GM21619 (cell line): ENCODE measurements at regions not wholly inside any gene's neighbourhood (a gene's known extent, or its start where the extent isn't known, plus 50 kb on each side); places are given as distances from the start of the nearest gene placed in this dataset.

ENCODE experiments used
- ATAC-seq: cut with Tn5 transposase; IDR thresholded peaks from one replicate; pipeline ENCODE4 v1.9.1; 2021; ENCODE audit not compliant: unreplicated experiment

DNA sequence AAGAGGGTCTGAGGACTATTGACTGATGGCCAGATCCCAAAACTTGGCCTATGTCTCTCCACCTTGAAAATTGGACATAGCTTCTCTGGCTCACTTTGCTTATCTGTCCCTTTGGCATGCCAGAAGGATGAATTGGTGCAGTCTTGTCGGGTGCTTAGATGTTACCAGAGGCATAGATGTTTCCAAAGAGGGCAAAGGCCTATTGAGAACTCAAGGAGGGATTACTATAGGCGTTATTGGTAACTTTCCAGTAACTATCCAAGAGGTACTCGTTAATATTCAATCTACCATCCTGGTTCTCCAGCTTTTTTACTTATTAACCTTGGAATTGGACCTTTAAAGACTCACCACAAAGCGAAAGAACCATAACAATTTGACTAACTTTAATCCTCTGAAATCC is 368.3 kb upstream of the ESRRG start:
- ATAC-seq = no peak

DNA sequence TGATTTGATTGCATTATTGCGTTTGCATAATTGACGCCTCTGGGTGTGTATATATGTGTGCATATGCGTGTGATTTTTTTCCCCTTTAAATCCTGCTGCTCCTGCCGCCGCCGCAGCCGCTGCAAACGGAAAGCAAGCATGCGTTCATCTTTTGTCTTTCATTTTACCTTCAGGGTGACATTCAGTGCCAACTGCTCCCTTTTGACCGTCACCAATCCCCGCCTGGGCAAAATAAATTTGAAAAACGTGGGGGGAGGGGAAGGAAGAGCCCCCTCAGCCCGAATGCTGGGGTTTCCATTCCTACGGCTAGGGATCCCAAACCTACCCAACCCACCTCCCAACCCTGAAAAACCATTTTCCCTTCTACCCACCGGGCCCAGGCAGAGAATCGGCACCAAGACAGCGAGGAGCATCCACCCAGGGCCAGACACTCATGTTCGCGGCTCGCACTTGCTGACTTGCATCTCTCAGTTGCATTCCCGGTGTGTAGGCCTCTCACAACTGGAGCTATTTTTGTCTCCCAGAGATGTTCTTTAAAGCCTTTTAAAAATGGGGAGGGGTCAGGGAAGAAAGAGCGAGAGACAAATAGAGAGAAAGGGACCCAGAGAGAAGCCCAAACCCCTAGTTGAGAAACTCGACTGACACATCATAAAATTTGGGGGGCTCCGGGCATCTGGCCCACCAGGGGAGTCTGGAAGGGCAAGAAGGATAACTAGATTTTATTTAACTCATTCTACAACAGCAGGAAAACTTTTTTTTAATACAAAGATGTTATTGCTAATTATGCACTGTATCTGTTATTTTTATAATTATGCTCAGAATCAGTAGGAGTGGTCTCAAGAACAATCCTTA is 367.1 kb upstream of the ESRRG start:
- ATAC-seq = no peak

DNA sequence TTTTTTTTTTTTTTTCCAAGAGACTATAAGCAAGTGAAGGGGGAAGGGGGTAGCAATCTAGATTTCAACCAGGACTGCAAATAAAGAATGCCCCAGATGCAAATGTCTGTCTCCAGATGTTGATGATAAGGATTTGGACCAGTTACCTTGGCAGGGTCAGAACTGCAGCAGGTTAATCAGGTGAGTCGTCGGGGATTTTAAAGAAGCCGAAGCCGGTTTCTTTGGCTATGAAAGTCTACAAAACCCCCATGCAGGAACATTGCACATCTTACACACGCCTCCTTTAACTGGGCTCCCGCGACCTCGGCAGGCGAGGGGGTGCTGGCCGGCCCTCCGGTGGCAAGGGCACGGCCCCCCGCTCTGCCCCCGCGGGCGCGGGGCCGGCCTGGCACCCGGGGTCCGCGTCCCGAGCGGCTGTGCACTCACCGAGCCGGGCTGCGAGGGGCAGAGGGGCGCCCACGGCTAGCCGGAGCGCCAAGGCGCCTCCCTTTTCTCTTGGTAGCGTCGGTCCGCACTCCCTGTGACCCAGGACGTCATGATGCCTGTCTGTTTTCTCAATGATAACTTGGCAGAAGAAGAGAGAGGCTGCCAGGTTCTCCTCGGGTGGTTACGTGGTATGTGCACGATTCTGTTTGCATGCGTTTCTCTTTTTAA is 366.3 kb upstream of the ESRRG start:
- ATAC-seq = no peak

DNA sequence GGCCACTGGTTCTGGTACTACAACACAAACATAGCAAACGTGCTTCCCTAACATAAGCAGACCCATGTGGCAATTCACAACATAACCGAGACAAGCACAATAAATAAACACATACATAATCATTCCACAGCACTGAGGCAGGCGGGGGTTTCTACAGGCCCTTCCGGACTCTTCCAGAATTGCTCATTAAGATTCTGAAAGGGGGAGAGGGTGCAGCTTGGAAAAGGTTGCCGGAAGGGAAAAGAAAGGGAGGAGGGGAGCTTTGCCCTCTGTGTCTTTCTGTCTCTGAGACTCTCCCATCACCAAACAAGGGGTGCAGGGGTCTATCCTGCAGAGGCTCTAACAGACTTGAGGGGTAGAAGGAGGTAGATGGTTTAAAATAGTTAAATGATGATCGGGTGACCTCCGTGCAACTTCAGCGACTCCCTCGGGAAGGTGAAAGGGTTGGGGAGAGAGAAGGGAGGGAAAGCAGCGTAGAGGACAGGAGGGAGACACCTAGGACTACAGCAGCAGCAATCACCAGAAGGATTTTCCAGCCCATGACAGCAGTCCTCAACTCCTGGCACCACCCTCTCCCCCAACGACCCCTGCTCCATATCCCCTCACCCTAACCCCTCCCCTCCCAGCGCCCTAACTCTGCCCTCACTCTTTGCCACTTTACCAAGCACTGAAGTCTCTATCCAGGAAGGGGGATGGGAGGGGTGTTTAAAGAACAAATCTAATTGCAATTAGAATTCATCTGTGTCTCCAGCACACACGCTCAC is 365.5 kb upstream of the ESRRG start:
- ATAC-seq = no peak

DNA sequence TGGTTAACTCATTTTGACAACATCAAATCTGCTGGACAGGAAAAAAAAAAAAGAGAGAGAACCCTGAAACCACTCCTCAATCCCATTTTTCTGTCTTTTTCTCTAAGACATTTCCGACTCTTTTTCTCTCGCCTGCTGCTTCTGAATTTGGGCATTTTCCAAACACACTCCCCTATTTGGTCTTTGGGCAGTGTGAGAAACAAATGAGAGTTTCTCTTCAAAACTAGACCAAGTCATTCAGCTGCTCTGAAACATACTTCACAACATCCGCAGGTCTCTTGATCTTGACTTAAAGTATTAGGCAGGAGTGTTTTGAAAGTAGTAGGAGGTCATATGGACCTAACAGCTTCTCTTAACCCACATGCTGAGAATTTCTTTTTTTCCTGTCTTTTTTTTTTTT is 364.8 kb upstream of the ESRRG start:
- ATAC-seq = no peak

DNA sequence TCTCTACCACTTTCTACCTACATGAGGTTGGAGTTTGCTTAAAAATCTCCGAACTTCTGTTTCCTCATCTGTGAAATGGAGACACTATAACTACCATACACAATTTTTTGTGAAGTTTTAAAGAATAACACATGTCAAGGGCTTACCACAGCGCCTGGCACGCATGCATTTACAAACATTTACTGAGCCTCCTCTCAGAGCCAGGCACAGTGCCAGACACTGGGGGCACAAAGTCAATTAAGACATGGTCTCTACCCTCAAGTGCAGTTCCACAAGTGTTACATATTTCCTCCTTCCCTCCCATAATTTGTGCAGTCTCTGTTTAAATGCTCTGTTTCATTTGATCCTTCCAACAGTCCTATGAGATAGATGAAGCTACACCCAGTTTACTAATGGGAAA is 356.4 kb upstream of the ESRRG start:
- ATAC-seq = no peak

DNA sequence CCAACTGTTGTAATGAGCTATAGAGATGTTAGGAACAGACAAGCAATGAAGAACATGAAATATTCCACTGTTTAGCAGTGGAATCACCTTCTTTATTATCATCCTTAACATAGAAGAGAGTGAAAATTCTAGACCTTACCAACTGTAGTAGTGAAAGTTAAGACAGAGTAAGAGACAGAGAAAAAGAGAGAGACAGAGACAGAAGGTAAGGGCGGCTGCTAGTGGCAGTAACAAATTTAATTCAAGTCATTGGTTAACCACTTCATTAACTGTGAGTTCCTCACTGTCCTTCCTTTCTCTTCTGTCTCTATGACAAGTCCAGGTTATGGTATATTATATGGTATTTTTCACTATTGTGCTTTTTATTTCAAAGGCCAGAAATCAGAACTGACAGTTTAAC is 355.7 kb upstream of the ESRRG start:
- ATAC-seq = no peak

DNA sequence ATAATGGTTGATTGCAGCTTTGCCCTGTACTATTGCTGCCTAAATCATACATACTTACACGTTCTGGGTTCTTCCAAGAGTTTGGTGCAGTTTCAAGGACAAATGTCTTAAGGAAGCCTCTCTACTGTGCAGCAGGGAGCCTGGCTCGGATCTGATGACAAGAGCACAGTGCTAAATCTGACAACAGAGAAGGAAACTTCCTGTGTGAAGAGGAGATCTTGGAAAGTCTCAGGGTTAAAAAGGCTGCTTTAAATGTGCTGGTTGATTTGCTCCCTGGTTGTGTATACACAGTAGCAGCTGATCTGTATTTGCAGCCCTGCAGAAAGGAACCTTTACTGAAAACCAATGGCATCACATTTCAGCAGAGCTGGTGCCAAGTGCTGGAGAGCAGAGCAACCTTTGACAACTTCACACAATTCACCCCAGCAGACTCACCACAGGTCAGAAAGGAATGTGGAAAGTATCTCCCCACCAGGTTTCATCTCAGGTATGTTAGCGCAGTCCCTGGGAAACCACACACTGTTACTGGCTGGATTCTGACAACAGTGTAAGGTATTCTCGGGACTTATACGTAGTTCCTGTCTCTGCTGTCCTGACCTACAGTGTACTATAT is 355.0 kb upstream of the ESRRG start:
- ATAC-seq = no peak

DNA sequence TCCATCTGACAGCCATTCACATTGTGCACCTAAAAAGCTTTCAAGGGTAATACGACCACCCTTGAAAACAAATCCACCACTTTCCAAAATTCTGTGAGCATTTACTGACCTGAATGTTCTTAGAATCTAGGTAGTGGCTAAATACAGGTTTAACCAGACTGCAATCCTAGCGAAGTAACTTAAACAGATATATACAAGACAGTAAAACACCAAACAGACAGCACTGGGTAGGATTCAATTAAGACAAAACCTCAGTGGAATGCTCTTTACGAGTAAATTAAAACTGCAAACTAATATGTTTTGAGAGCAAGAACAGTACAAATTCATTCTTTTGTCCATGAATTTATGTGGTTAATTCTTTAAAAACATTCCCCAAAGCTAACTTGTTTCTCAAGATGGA is 354.2 kb upstream of the ESRRG start:
- ATAC-seq = no peak

DNA sequence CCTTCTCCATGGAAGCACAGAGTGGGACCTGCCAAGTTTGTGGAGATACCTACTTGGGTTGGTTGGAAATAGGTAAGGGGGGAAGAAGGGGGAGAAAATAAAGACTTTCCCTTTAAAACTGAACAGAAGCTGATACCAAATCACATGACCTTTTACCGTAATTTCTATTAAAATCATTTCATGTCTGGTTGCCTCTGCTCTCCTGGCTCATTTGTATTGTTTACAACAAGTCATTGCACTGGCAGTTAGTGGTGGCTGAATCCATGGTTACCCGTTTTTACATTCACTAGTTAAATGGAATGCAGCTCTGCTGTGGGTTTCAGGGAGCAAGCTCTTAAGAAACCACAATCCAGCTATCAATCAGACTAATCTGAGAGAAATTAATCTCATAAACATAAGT is 353.7 kb upstream of the ESRRG start:
- no peak for ATAC-seq

DNA sequence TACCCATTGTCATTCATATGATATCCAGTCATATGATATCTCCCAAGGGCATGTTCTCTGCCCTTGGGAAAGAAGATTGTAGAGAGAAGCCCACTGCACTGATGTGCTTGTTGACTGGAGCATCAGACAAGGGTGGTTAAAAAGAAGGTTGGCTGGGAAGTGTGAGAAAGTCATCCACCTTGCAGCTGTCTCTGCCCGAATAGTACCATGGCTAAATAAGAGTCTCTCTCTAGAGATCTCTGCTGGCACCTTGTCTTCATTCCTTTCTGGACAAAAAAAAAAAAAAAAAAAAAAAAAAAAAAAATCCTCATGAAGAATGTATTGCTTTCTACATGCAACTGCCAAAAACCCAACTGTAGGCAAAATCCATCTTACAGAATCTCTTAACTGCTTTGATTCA is 349.7 kb upstream of the ESRRG start:
- no peak for ATAC-seq

DNA sequence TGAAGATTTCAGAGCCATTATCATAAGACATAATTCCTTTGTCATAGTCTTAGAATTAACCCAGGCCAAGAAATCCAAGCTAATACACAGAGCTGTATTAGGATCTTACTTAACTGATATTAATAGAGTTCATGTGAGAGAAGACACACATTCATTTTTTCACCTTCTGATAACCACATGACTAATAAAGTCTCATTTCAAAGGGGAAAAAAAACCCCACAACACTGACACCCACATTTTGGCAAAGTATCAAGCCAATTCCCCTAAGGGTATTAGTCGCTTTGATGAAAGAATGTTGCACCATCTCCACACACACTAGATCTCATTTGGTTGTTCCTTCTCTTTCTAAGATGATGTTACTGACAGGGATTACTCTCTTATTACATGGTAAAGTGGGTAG is 344.4 kb upstream of the ESRRG start:
- ATAC-seq = no peak

DNA sequence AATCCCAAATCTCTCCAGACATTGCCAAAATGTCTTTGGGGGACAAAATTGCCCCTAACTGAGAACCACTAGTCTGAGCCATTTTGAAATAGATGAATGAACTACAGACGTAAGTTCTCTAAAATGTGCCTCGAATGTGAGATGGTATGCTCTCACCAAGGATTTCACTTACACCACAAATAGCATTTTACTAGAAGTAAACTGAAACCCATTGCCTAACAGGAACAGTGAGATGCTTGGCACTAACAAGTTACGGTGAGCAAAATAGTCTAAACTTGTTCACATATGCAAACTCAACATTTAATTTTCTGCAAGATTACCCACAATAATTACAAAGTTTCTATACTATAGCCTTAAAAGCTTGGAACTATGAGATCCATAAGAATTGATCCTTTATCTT is 343.6 kb upstream of the ESRRG start:
- ATAC-seq = no peak

DNA sequence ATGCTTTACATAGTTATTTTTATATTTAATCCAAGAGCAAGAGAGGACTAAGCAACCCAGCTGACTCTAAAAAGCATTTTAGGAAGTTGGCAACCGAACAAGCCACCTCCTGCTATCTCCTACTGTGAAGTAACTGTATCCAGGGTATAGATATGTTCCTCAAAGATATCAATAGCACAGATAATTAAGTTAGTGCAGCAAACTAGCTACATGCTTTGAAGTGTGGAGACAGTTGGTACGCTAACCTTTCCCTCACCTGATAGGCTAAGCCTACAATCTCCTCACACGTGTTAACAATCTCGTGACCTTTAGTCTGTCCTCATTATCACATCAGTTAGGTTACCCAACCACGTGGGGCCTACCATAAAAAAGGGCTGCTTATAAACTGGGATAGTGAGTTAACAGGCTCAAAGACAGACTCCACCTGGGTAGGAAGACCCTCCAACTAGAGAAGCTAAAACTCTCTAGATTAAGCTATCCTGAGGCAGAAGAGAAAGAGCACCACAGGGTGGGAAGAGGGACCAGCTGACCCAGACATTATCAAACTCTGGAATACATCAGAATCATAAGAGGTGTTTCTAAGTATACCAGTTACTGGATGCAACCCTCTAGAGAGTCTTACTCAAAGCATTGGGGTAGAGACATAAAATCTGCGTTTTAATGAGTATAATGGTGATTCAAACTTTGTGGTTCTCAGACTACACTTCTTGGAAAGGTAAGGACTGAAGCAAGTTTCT is 340.1 kb upstream of the ESRRG start:
- no peak for ATAC-seq

DNA sequence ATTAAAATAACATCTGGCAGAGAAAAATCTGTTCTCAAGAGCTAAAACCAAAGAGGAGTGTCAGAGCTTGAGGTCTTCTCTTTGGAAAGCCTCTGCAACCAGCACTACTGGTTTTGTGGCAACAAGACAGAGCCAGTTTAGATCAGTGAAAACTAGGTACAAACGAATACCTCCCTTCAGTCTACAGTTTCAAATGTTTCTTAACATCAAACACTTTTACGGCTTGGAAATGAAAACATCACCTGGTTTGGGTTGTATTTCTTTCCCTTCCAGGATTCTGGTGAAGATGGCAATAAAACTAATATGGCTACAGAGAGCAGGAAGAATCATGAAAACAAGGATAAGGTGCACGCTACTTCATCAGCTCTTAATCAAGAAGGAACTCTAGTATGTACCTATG is 339.4 kb upstream of the ESRRG start:
- ATAC-seq = no peak

DNA sequence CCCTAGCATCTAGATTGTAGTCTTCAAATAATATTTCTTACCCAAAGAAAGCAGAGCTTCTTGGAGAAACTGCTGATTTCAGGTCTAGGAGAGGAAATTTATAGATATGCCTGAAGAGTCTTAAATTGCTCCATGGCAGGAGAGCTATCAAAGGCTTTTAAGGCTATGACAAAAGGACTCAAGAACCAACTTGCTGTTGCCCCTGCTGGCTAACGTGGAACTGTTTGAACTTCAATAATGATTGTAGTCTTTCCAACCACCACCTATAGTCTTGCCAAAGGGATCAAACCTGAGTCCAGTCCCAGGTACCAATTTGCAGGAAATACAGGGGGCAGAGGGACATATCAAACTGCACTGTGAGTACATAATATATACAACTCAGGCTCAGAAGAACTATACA is 336.2 kb upstream of the ESRRG start:
- no peak for ATAC-seq

DNA sequence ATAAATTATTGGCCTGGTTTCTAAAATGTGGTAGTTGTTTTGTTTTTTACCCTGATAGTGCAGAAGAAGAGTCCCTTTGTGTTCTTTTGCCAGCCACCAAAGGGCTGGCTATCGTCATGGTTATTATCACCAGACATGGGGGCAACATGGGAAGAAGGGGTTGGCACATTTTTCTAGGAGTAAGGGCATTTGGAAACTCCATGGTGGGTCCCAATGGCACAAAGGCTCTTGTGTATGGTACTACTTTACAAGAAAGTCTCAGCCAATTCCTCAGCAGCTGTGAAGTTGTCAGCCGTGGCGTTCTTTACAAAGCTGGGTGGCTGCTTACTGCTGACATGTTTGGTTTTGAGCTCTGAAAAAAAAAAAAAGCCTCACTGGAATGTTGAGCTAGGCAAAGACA is 330.4 kb upstream of the ESRRG start:
- no peak for ATAC-seq

DNA sequence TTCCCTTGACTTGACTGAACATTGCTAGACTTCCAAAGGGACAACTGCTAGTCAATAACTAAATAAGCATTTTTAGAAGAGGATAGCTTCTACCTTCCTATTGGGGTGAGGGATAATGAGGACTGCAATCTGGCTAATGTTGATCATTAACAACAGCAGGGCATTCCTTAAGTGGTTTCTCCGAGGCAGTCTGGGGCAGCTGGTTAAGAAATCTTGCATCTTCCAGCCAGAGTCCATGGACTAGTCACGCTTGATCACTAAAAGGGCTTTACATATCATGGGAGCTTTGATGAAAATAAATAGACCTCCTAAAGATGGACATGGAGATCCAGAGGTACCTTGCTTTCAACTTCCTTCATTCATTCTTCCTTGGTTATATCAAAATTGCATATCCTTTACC is 329.4 kb upstream of the ESRRG start:
- no peak for ATAC-seq

DNA sequence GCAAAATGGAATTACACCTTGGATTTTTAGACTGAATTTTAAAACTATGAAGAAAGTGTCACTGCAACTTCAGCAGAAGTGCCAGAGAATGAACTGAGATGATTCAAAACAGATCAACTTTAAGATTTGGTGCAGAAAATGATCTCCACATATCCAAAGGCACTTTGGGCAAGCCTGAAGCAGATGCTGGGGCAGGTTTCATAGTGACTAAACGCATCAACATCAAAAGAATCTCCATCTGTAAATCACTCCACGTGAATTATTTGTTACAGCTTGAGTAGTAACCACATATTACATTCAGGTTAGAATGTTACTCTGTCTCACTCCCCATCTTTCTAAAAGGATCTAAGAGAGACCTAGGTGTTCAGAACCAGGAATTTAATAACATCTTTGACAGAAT is 329.0 kb upstream of the ESRRG start:
- ATAC-seq = no peak

DNA sequence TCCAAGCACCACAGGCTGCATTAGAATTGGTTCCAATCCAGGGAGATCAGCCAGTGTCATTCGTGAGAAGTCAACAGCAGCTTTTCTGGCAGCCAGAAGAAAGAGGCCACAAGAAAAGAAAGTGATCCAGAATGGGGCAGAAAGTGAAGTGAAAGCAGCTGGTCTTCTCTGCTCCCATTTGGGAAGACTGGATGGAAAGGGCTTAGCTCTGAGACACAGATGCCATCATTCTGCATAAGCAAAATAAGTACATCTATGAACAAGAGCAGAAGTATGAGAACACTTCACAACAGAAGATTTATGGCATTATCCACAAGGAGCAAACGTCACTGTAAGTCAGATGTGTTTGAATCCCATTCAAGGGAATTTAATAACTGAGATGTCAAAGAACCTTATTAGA is 326.5 kb upstream of the ESRRG start:
- no peak for ATAC-seq

DNA sequence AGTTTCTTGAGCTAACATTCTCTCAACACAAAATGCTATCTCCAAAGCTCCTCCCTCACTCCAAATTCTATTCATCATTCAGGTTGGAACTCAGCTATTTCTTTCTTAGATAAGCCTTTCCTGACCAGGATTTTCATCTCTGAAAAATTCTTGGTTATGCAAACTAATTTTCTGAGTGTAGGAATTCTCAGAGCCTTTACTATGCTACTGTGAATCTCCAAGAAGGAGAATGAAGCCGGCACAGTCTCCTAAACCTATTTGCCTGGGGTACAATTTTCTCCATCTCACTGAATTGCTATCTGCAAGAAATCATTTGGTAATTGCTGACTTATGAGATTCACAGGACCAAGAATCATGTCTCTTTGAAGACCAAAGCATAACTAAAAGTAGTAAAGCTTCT is 325.9 kb upstream of the ESRRG start:
- ATAC-seq = no peak
